ENCODE measurements at regions not wholly inside any gene's neighbourhood (a gene's known extent, or its start where the extent isn't known, plus 50 kb on each side); places are given as distances from the start of the nearest gene placed in this dataset.

DNA sequence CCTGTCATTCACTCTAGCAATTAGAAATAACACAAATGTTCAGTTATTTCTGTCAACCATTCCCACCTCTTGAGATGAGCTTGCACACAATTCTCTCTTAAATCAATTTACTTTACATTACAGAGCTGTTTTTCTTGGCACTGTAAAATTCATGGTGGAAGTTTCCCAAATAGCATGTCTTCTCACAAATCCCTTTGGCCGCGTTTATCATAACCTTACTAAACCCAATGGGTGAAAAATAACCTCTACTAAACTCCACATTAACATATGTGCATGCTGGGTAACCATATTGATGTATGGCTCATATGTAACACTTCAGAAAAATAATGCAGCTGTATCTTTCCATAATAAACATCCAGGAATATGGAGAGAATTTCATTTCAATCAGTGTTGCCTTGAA is 75.5 kb upstream of the SULT1C3 start:
- Histone ChIP-seq H3K4me1 (ENCODE audit: control insufficient read depth in 2 of 2, insufficient read depth in 2 of 2, low read length in 2 of 2) (no peaks in the 10 kb centered on the region), H3K4me3 (ENCODE audit: low read length in 2 of 2) (no peak overlapping the region), H3K9me3 (ENCODE audit: control insufficient read depth in 2 of 2, insufficient read depth in 1 of 2, low read length in 1 of 2) (no peaks in the 10 kb centered on the region), H3K36me3 (ENCODE audit: control insufficient read depth in 2 of 2, insufficient read depth in 2 of 2, low read length in 1 of 2) (no peaks in the 10 kb centered on the region), H3K27ac (ENCODE audit: low read depth in 1 of 2, low read length in 1 of 2) (no peak overlapping the region), H3K27me3 (ENCODE audit: control insufficient read depth in 2 of 2, insufficient read depth in 1 of 2, low read length in 1 of 2) (no peaks in the 10 kb centered on the region)
- 72% methylated on average over 2 of the region's 2 CpGs for WGBS
- DNase-seq (ENCODE audit: low read depth in 6 of 9, low spot score in 9 of 9), result no peak

GRCh38 chr2:108165729-108166128 is 74.0 kb upstream of the SULT1C3 start:
- peak in 1 of 9 donors; percentile 2 for DNase-seq (ENCODE audit: low read depth in 6 of 9, low spot score in 9 of 9)
- no peak overlapping the region for H3K4me3 ChIP-seq (ENCODE audit: low read length in 2 of 2)
- no peak overlapping the region for H3K27ac ChIP-seq (ENCODE audit: low read depth in 1 of 2, low read length in 1 of 2)
- WGBS, result 6% methylated on average over 4 of the region's 4 CpGs
- no peaks in the 10 kb centered on the region for H3K9me3 ChIP-seq (ENCODE audit: control insufficient read depth in 2 of 2, insufficient read depth in 1 of 2, low read length in 1 of 2)
- H3K4me1 ChIP-seq (ENCODE audit: control insufficient read depth in 2 of 2, insufficient read depth in 2 of 2, low read length in 2 of 2), result no peaks in the 10 kb centered on the region
- no peaks in the 10 kb centered on the region for H3K27me3 ChIP-seq (ENCODE audit: control insufficient read depth in 2 of 2, insufficient read depth in 1 of 2, low read length in 1 of 2)
- H3K36me3 ChIP-seq (ENCODE audit: control insufficient read depth in 2 of 2, insufficient read depth in 2 of 2, low read length in 1 of 2), result no peaks in the 10 kb centered on the region

DNA sequence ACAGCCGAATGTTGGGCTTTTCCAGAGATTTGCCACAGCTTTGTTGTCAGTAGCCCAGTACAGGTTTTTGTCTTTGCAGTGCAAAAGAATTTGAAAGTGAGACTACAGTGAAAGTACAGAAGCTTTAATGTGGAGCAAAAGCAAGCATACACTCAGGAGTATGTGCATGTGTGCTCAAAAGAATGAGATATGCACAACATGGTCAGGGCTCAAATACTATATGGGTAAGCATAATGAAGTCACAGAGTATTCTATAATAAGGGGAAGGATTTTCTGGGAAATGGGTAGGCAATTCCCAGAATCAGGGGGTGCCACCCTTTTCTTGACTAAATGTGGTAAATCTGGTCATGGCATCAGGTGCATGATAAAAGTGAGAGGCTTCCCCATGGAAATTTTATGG is 72.1 kb upstream of the SULT1C3 start:
- Histone ChIP-seq H3K9me3 (ENCODE audit: control insufficient read depth in 2 of 2, insufficient read depth in 1 of 2, low read length in 1 of 2) (no peaks in the 10 kb centered on the region), H3K36me3 (ENCODE audit: control insufficient read depth in 2 of 2, insufficient read depth in 2 of 2, low read length in 1 of 2) (no peaks in the 10 kb centered on the region), H3K4me3 (ENCODE audit: low read length in 2 of 2) (no peak overlapping the region), H3K27me3 (ENCODE audit: control insufficient read depth in 2 of 2, insufficient read depth in 1 of 2, low read length in 1 of 2) (no peaks in the 10 kb centered on the region), H3K27ac (ENCODE audit: low read depth in 1 of 2, low read length in 1 of 2) (no peak overlapping the region), H3K4me1 (ENCODE audit: control insufficient read depth in 2 of 2, insufficient read depth in 2 of 2, low read length in 2 of 2) (no peaks in the 10 kb centered on the region)
- DNase-seq (ENCODE audit: low read depth in 6 of 9, low spot score in 9 of 9), result no peak
- 89% methylated on average over 1 of the region's 1 CpG for WGBS

DNA sequence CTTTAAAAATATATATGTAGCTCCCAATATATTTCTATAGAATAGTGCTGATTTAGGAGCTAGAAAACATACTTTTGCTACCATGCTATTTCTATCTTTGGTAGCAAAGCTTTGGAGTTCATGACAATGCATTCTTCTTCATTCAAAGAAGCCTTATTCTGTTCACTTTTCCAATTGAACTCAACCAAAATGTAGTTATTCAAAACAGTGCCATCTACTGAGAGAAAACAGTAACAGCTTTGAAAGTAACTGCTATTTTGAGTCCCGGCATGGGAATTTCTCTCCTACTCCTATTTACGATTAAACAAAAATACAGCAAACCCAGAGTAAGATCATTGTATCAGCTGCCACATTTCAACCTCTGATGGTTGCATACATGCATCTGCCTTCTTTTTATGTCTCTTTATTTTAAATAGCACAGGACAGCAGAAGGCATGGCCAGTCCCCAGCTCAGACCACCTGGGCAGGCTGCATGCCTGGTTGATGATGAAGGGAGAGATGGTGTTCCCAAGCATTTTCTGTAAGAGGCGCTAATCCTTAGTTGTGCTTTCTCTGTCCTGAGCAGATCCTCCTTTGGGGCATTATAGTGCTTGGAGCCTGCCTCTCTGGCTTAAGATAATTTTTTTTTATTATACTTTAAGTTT is 69.7 kb upstream of the SULT1C3 start:
- H3K27me3 ChIP-seq (ENCODE audit: control insufficient read depth in 2 of 2, insufficient read depth in 1 of 2, low read length in 1 of 2), result no peaks in the 10 kb centered on the region
- H3K36me3 ChIP-seq (ENCODE audit: control insufficient read depth in 2 of 2, insufficient read depth in 2 of 2, low read length in 1 of 2), result no peaks in the 10 kb centered on the region
- H3K4me1 ChIP-seq (ENCODE audit: control insufficient read depth in 2 of 2, insufficient read depth in 2 of 2, low read length in 2 of 2), result no peaks in the 10 kb centered on the region
- H3K27ac ChIP-seq (ENCODE audit: low read depth in 1 of 2, low read length in 1 of 2), result no peak overlapping the region
- WGBS, result 47% methylated on average over 3 of the region's 3 CpGs
- no peaks in the 10 kb centered on the region for H3K9me3 ChIP-seq (ENCODE audit: control insufficient read depth in 2 of 2, insufficient read depth in 1 of 2, low read length in 1 of 2)
- H3K4me3 ChIP-seq (ENCODE audit: low read length in 2 of 2), result no peak overlapping the region
- DNase-seq (ENCODE audit: low read depth in 6 of 9, low spot score in 9 of 9), result peak in 2 of 9 donors; percentile 3 to 12

- no peak for DNase-seq (ENCODE audit: low read depth in 6 of 9, low spot score in 9 of 9)
- WGBS, result 44% methylated on average over 3 of the region's 3 CpGs
- Histone ChIP-seq H3K4me3 (ENCODE audit: low read length in 2 of 2) (no peak overlapping the region), H3K4me1 (ENCODE audit: control insufficient read depth in 2 of 2, insufficient read depth in 2 of 2, low read length in 2 of 2) (no peaks in the 10 kb centered on the region), H3K9me3 (ENCODE audit: control insufficient read depth in 2 of 2, insufficient read depth in 1 of 2, low read length in 1 of 2) (no peaks in the 10 kb centered on the region), H3K27me3 (ENCODE audit: control insufficient read depth in 2 of 2, insufficient read depth in 1 of 2, low read length in 1 of 2) (no peaks in the 10 kb centered on the region), H3K36me3 (ENCODE audit: control insufficient read depth in 2 of 2, insufficient read depth in 2 of 2, low read length in 1 of 2) (no peaks in the 10 kb centered on the region), H3K27ac (ENCODE audit: low read depth in 1 of 2, low read length in 1 of 2) (no peak overlapping the region)
These were observed 68.1 kb upstream of the SULT1C3 start for GRCh38 chr2:108171657-108172056.

DNA sequence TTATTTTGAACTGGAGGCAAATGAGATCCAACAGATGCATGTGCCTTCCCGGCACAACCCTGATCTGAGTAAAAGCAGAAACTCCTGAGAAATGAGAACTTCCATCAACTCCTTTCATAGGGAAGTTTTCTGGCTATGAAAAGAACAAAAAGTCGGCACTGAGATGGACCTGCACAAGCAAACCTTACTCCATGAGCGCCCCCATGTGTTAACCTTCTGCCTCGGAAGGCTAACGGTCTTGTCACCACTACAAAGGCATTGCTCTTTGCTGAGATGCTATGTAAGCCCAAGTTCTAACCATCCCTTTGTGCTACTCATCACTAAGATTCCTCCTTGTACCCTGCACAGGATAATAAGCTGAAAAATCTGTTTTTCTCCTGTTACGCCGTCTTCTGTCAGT is 57.3 kb upstream of the SULT1C3 start:
- Histone ChIP-seq H3K4me3 (ENCODE audit: low read length in 2 of 2) (no peak overlapping the region), H3K9me3 (ENCODE audit: control insufficient read depth in 2 of 2, insufficient read depth in 1 of 2, low read length in 1 of 2) (no peaks in the 10 kb centered on the region), H3K4me1 (ENCODE audit: control insufficient read depth in 2 of 2, insufficient read depth in 2 of 2, low read length in 2 of 2) (no peaks in the 10 kb centered on the region), H3K36me3 (ENCODE audit: control insufficient read depth in 2 of 2, insufficient read depth in 2 of 2, low read length in 1 of 2) (no peaks in the 10 kb centered on the region), H3K27ac (ENCODE audit: low read depth in 1 of 2, low read length in 1 of 2) (no peak overlapping the region), H3K27me3 (ENCODE audit: control insufficient read depth in 2 of 2, insufficient read depth in 1 of 2, low read length in 1 of 2) (no peaks in the 10 kb centered on the region)
- 53% methylated on average over 7 of the region's 7 CpGs for WGBS
- DNase-seq (ENCODE audit: low read depth in 6 of 9, low spot score in 9 of 9), result peak in 1 of 9 donors; percentile 9

- Histone ChIP-seq H3K4me1 (ENCODE audit: control insufficient read depth in 2 of 2, insufficient read depth in 2 of 2, low read length in 2 of 2) (no peaks in the 10 kb centered on the region), H3K9me3 (ENCODE audit: control insufficient read depth in 2 of 2, insufficient read depth in 1 of 2, low read length in 1 of 2) (no peaks in the 10 kb centered on the region), H3K4me3 (ENCODE audit: low read length in 2 of 2) (no peak overlapping the region), H3K36me3 (ENCODE audit: control insufficient read depth in 2 of 2, insufficient read depth in 2 of 2, low read length in 1 of 2) (no peaks in the 10 kb centered on the region), H3K27ac (ENCODE audit: low read depth in 1 of 2, low read length in 1 of 2) (no peak overlapping the region), H3K27me3 (ENCODE audit: control insufficient read depth in 2 of 2, insufficient read depth in 1 of 2, low read length in 1 of 2) (no peaks in the 10 kb centered on the region)
- DNase-seq (ENCODE audit: low read depth in 6 of 9, low spot score in 9 of 9), result no peak
- 43% methylated on average over 2 of the region's 2 CpGs for whole genome bisulfite sequencing
These were observed 55.3 kb upstream of the SULT1C3 start for GRCh38 chr2:108184419-108184818.

GRCh38 chr2:108189316-108189715 is 50.5 kb upstream of the SULT1C3 start:
- H3K27ac ChIP-seq (ENCODE audit: low read depth in 1 of 2, low read length in 1 of 2), result no peak overlapping the region
- H3K27me3 ChIP-seq (ENCODE audit: control insufficient read depth in 2 of 2, insufficient read depth in 1 of 2, low read length in 1 of 2), result no peaks in the 10 kb centered on the region
- no peaks in the 10 kb centered on the region for H3K4me1 ChIP-seq (ENCODE audit: control insufficient read depth in 2 of 2, insufficient read depth in 2 of 2, low read length in 2 of 2)
- H3K36me3 ChIP-seq (ENCODE audit: control insufficient read depth in 2 of 2, insufficient read depth in 2 of 2, low read length in 1 of 2), result no peaks in the 10 kb centered on the region
- no peak for DNase-seq (ENCODE audit: low read depth in 6 of 9, low spot score in 9 of 9)
- no peaks in the 10 kb centered on the region for H3K9me3 ChIP-seq (ENCODE audit: control insufficient read depth in 2 of 2, insufficient read depth in 1 of 2, low read length in 1 of 2)
- no peak overlapping the region for H3K4me3 ChIP-seq (ENCODE audit: low read length in 2 of 2)
- 71% methylated on average over 1 of the region's 1 CpG for WGBS
